ENCODE measurements at regions not wholly inside any gene's neighbourhood (a gene's known extent, or its start where the extent isn't known, plus 50 kb on each side); places are given as distances from the start of the nearest gene placed in this dataset.
A peak's percentile ranks its signal among the peaks of the same experiment; 100 is the strongest.

- Histone ChIP-seq H3K9ac (ENCODE audit: low read length in 2 of 2) (no peak overlapping the region), H3K9me3 (ENCODE audit: control insufficient read depth in 2 of 2, low read length in 2 of 2) (no peaks in the 10 kb centered on the region), H3K27ac (ENCODE audit: low read length) (no peak overlapping the region), H3K36me3 (ENCODE audit: control insufficient read depth in 2 of 2, insufficient read depth in 2 of 2, low read length in 2 of 2) (no peaks in the 10 kb centered on the region), H3K4me1 (ENCODE audit: control insufficient read depth, insufficient read depth, low read length) (peaks cover 21% of the 10 kb centered on the region), H3K4me3 (ENCODE audit: low read length in 2 of 2) (no peak overlapping the region), H3K27me3 (ENCODE audit: control insufficient read depth in 1 of 2, insufficient read depth in 2 of 2, low read length in 2 of 2) (no peaks in the 10 kb centered on the region)
Observed at GRCh38 chr15:70342141-70342540, 244.4 kb upstream of the TLE3 start.

- peaks cover 25% of the 10 kb centered on the region for H3K4me1 ChIP-seq (ENCODE audit: control insufficient read depth, insufficient read depth, low read length)
- H3K9me3 ChIP-seq (ENCODE audit: control insufficient read depth in 2 of 2, low read length in 2 of 2) = no peaks in the 10 kb centered on the region
- H3K4me3 ChIP-seq (ENCODE audit: low read length in 2 of 2) = no peak overlapping the region
- H3K27ac ChIP-seq (ENCODE audit: low read length) = no peak overlapping the region
- H3K36me3 ChIP-seq (ENCODE audit: control insufficient read depth in 2 of 2, insufficient read depth in 2 of 2, low read length in 2 of 2) = no peaks in the 10 kb centered on the region
- H3K27me3 ChIP-seq (ENCODE audit: control insufficient read depth in 1 of 2, insufficient read depth in 2 of 2, low read length in 2 of 2) = no peaks in the 10 kb centered on the region
- H3K9ac ChIP-seq (ENCODE audit: low read length in 2 of 2) = no peak overlapping the region
Observed at GRCh38 chr15:70341566-70341965, 243.8 kb upstream of the TLE3 start.

- H3K4me3 ChIP-seq (ENCODE audit: low read length in 2 of 2) = no peak overlapping the region
- no peaks in the 10 kb centered on the region for H3K36me3 ChIP-seq (ENCODE audit: control insufficient read depth in 2 of 2, insufficient read depth in 2 of 2, low read length in 2 of 2)
- peak overlapping the region; percentile 33 for H3K27ac ChIP-seq (ENCODE audit: low read length)
- H3K9ac ChIP-seq (ENCODE audit: low read length in 2 of 2) = no peak overlapping the region
- H3K9me3 ChIP-seq (ENCODE audit: control insufficient read depth in 2 of 2, low read length in 2 of 2) = peaks cover 0 to under 1% of the 10 kb centered on the region in 2 donors
- H3K4me1 ChIP-seq (ENCODE audit: control insufficient read depth, insufficient read depth, low read length) = peaks cover 25% of the 10 kb centered on the region
- H3K27me3 ChIP-seq (ENCODE audit: control insufficient read depth in 1 of 2, insufficient read depth in 2 of 2, low read length in 2 of 2) = no peaks in the 10 kb centered on the region
Observed at GRCh38 chr15:70340494-70340870, 242.8 kb upstream of the TLE3 start.

GRCh38 chr15:70339571-70340493, 242.1 kb upstream of the TLE3 start:
- Histone ChIP-seq H3K4me1 (ENCODE audit: control insufficient read depth, insufficient read depth, low read length) (peaks cover 25% of the 10 kb centered on the region), H3K4me3 (ENCODE audit: low read length in 2 of 2) (no peak overlapping the region), H3K9me3 (ENCODE audit: control insufficient read depth in 2 of 2, low read length in 2 of 2) (peaks cover 4 to 6% of the 10 kb centered on the region in 2 donors), H3K9ac (ENCODE audit: low read length in 2 of 2) (no peak overlapping the region), H3K27me3 (ENCODE audit: control insufficient read depth in 1 of 2, insufficient read depth in 2 of 2, low read length in 2 of 2) (no peaks in the 10 kb centered on the region), H3K36me3 (ENCODE audit: control insufficient read depth in 2 of 2, insufficient read depth in 2 of 2, low read length in 2 of 2) (no peaks in the 10 kb centered on the region), H3K27ac (ENCODE audit: low read length) (peak overlapping the region; percentile 33)

- H3K4me1 ChIP-seq (ENCODE audit: control insufficient read depth, insufficient read depth, low read length) = peaks cover 25% of the 10 kb centered on the region
- no peaks in the 10 kb centered on the region for H3K27me3 ChIP-seq (ENCODE audit: control insufficient read depth in 1 of 2, insufficient read depth in 2 of 2, low read length in 2 of 2)
- H3K9ac ChIP-seq (ENCODE audit: low read length in 2 of 2) = peak overlapping the region in 1 of 2 donors; percentile 29
- peaks cover 9 to 11% of the 10 kb centered on the region in 2 donors for H3K9me3 ChIP-seq (ENCODE audit: control insufficient read depth in 2 of 2, low read length in 2 of 2)
- peak overlapping the region; percentile 79 for H3K27ac ChIP-seq (ENCODE audit: low read length)
- H3K36me3 ChIP-seq (ENCODE audit: control insufficient read depth in 2 of 2, insufficient read depth in 2 of 2, low read length in 2 of 2) = no peaks in the 10 kb centered on the region
- H3K4me3 ChIP-seq (ENCODE audit: low read length in 2 of 2) = peak overlapping the region in 1 of 2 donors; percentile 3
Observed at GRCh38 chr15:70337277-70338186, 239.8 kb upstream of the TLE3 start.

- H3K27me3 ChIP-seq (ENCODE audit: control insufficient read depth in 1 of 2, insufficient read depth in 2 of 2, low read length in 2 of 2) = no peaks in the 10 kb centered on the region
- peak overlapping the region; percentile 79 for H3K27ac ChIP-seq (ENCODE audit: low read length)
- no peak overlapping the region for H3K9ac ChIP-seq (ENCODE audit: low read length in 2 of 2)
- no peak overlapping the region for H3K4me3 ChIP-seq (ENCODE audit: low read length in 2 of 2)
- H3K36me3 ChIP-seq (ENCODE audit: control insufficient read depth in 2 of 2, insufficient read depth in 2 of 2, low read length in 2 of 2) = no peaks in the 10 kb centered on the region
- H3K4me1 ChIP-seq (ENCODE audit: control insufficient read depth, insufficient read depth, low read length) = peaks cover 25% of the 10 kb centered on the region
- peaks cover 9 to 11% of the 10 kb centered on the region in 2 donors for H3K9me3 ChIP-seq (ENCODE audit: control insufficient read depth in 2 of 2, low read length in 2 of 2)
Observed at GRCh38 chr15:70336425-70337009, 238.8 kb upstream of the TLE3 start.

GRCh38 chr15:70334286-70334685, 236.6 kb upstream of the TLE3 start:
- Histone ChIP-seq H3K9me3 (ENCODE audit: control insufficient read depth in 2 of 2, low read length in 2 of 2) (peaks cover 9 to 11% of the 10 kb centered on the region in 2 donors), H3K9ac (ENCODE audit: low read length in 2 of 2) (no peak overlapping the region), H3K4me1 (ENCODE audit: control insufficient read depth, insufficient read depth, low read length) (peaks cover 15% of the 10 kb centered on the region), H3K36me3 (ENCODE audit: control insufficient read depth in 2 of 2, insufficient read depth in 2 of 2, low read length in 2 of 2) (no peaks in the 10 kb centered on the region), H3K4me3 (ENCODE audit: low read length in 2 of 2) (no peak overlapping the region), H3K27me3 (ENCODE audit: control insufficient read depth in 1 of 2, insufficient read depth in 2 of 2, low read length in 2 of 2) (no peaks in the 10 kb centered on the region), H3K27ac (ENCODE audit: low read length) (no peak overlapping the region)

GRCh38 chr15:70329179-70329578, 231.5 kb upstream of the TLE3 start:
- peak overlapping the region; percentile 11 for H3K27ac ChIP-seq (ENCODE audit: low read length)

GRCh38 chr15:70328679-70329115, 231.0 kb upstream of the TLE3 start:
- H3K36me3 ChIP-seq (ENCODE audit: control insufficient read depth in 2 of 2, insufficient read depth in 2 of 2, low read length in 2 of 2) = no peaks in the 10 kb centered on the region
- no peak overlapping the region for H3K4me3 ChIP-seq (ENCODE audit: low read length in 2 of 2)
- H3K27ac ChIP-seq (ENCODE audit: low read length) = peak overlapping the region; percentile 11
- peaks cover 25% of the 10 kb centered on the region for H3K4me1 ChIP-seq (ENCODE audit: control insufficient read depth, insufficient read depth, low read length)
- H3K27me3 ChIP-seq (ENCODE audit: control insufficient read depth in 1 of 2, insufficient read depth in 2 of 2, low read length in 2 of 2) = no peaks in the 10 kb centered on the region
- no peak overlapping the region for H3K9ac ChIP-seq (ENCODE audit: low read length in 2 of 2)
- H3K9me3 ChIP-seq (ENCODE audit: control insufficient read depth in 2 of 2, low read length in 2 of 2) = no peaks in the 10 kb centered on the region

More at GRCh38 chr15:70329179-70329578, 231.5 kb upstream of the TLE3 start:
- no peak overlapping the region for H3K4me3 ChIP-seq (ENCODE audit: low read length in 2 of 2)
- no peak overlapping the region for H3K9ac ChIP-seq (ENCODE audit: low read length in 2 of 2)
- peaks cover 20% of the 10 kb centered on the region for H3K4me1 ChIP-seq (ENCODE audit: control insufficient read depth, insufficient read depth, low read length)
- no peaks in the 10 kb centered on the region for H3K27me3 ChIP-seq (ENCODE audit: control insufficient read depth in 1 of 2, insufficient read depth in 2 of 2, low read length in 2 of 2)
- no peaks in the 10 kb centered on the region for H3K36me3 ChIP-seq (ENCODE audit: control insufficient read depth in 2 of 2, insufficient read depth in 2 of 2, low read length in 2 of 2)
- H3K9me3 ChIP-seq (ENCODE audit: control insufficient read depth in 2 of 2, low read length in 2 of 2) = peaks cover 0 to under 1% of the 10 kb centered on the region in 2 donors
